GM21723 (cell line): ENCODE measurements at regions not wholly inside any gene's neighbourhood (a gene's known extent, or its start where the extent isn't known, plus 50 kb on each side); places are given as distances from the start of the nearest gene placed in this dataset.

Experiments used
- ATAC-seq: cut with Tn5 transposase; IDR thresholded peaks from one replicate; pipeline ENCODE4 v1.9.1; 2021; ENCODE audit warnings: mild to moderate bottlenecking, moderate library complexity; ENCODE audit not compliant: unreplicated experiment

- ATAC-seq: no peak
Measured at GRCh38 chr10:105342606-105343005, 701.5 kb downstream of the SORCS3 start.

- no peak for ATAC-seq
Measured at GRCh38 chr10:105339669-105340068, 698.6 kb downstream of the SORCS3 start.

- ATAC-seq: no peak
Measured at GRCh38 chr10:105328503-105329133, 687.5 kb downstream of the SORCS3 start.
